WI38 (cell line): ENCODE measurements at regions not wholly inside any gene's neighbourhood (a gene's known extent, or its start where the extent isn't known, plus 50 kb on each side); places are given as distances from the start of the nearest gene placed in this dataset.

Source experiments
- H3K4me3 ChIP-seq: 2 replicates; pipeline ENCODE4 v1.5.1; 2011; ENCODE audit warnings: low read depth, mild to moderate bottlenecking, control low read depth, low read length
- TF ChIP-seq, protein P1 (sequence below): IDR thresholded peaks from 2 replicates; pipeline ENCODE4 v1.5.1; 2012; ENCODE audit warnings: low read depth, mild to moderate bottlenecking, control low read depth, low read length

DNA sequence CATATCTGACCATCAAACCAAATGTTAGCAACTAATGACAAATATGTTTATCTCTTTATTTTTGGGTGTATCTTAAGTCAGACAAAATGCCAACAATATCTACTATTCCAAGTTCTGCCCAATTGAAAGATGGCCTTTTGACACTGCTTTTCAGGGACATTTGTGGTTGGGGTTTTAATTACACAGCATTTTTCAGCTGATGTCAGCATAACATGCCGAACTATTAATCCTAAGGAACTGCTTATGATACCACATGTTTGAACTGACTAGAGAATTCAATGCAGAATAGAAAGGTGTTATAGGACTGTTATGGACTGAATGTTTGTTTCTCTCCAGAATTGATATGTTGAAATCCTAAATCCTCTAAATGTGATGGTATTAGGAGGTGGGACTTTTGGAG lies 445.1 kb downstream of the TMA16 start:
- TF ChIP-seq, protein P1, sequence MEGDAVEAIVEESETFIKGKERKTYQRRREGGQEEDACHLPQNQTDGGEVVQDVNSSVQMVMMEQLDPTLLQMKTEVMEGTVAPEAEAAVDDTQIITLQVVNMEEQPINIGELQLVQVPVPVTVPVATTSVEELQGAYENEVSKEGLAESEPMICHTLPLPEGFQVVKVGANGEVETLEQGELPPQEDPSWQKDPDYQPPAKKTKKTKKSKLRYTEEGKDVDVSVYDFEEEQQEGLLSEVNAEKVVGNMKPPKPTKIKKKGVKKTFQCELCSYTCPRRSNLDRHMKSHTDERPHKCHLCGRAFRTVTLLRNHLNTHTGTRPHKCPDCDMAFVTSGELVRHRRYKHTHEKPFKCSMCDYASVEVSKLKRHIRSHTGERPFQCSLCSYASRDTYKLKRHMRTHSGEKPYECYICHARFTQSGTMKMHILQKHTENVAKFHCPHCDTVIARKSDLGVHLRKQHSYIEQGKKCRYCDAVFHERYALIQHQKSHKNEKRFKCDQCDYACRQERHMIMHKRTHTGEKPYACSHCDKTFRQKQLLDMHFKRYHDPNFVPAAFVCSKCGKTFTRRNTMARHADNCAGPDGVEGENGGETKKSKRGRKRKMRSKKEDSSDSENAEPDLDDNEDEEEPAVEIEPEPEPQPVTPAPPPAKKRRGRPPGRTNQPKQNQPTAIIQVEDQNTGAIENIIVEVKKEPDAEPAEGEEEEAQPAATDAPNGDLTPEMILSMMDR: no peak
- no peak overlapping the region for H3K4me3 ChIP-seq

DNA sequence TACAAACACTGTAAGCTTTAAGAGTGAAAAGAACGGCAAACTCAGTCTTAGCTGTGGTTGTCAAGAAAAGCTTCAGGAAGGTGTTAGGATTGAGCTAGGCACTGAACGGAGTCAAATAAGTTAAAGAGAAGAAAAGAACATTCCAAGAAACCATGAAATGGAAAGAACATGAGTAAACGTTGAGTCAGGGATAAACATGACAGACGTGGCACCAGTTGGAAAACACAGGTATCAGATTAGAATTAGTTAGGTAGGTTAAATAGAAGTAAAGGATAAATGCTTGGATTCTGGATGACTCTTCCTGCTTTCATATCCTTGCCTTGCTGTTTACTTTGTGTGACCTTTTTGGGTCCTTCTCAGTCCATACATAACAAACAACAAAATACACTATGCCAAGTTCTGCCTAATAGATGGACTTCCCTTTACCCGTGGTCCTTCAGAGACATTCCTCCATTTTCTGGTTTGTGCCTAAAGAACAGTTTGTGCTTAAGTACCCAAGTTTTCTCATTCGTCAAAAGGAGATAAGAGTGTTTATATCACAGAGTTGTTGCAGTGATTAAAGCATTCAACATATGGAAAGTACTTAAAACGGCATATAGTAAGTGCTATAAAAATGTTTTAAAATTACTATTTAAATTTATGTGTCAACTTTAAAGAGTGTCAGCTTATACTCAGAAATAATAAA lies 446.9 kb downstream of the TMA16 start:
- TF ChIP-seq, protein P1: no peak
- no peak overlapping the region for H3K4me3 ChIP-seq

DNA sequence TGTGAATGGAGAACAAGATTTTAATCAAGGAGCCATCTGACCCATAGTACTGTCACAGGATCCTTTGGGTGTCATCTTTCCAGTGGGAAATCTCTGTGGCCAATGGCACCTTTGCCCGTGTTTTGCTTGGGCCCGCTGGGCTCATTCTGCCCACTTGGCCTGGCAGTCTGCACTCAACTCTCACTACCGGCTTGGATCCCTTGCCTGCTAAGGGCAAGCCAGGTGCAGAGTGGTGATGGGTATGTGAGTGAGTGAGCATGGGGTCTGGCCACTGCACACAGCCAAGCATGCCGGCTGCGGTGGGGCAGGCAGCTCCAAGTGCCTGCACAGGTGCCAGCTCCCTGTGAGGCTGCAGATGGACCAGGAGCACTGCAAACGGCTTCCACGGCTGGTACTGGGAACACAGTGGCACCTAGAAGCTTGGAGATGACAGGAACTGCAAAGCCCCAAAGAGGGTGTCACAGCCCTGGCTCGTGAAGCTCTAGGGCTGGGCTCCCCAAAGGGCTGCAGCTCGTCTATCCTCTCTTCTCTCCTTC lies 454.5 kb downstream of the TMA16 start:
- H3K4me3 ChIP-seq: no peak overlapping the region
- TF ChIP-seq, protein P1: no peak

DNA sequence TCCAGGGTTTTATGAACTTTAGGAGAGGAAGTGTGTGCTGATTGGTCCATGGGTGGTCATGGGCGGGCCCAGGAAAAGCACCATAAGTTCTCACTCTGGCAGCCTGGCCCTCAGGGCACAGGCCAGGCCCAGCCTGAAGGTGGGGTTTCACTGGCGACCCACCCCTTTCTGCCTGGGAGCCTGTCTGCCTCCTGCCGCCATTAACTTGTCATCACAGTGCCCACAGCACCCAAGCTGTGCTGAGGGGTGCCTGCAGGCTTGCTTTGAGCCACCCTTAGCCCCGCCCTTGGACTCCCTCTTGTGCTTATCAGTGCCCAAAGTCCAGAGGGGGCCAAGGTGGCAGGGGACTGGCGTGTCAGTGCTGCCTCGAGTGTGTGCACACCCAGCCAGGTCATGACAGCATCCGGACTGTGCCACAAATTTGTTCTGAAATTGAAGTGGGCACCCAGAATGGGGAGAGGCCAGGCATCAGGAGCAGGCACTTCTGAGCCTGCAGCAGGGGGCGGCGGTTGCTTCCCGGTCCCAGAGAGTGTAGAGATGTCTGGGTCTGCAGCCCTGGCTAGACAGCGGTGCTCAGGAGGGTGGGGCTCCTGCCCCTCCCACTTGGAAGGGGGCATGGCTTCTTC lies 455.6 kb downstream of the TMA16 start:
- TF ChIP-seq, protein P1: no peak
- no peak overlapping the region for H3K4me3 ChIP-seq

DNA sequence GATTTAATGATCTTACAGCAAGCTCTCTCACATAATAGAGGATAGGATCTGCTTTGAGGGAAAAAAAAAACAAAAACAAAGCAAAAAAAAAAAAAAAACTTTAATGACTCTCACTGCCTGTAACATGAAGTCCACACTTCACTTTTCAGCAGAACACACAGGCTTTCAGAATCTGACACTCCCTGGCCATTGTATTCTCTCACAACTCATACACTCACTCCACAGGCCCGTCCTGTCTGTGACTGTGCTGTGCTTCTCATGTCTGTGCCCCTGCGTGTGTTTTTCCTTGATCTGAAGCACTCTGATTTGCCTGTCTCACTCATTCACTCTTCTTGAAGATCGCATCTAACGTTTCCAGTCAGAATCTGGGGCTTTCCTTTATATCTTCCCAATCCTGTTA lies 460.8 kb downstream of the TMA16 start:
- TF ChIP-seq, protein P1: no peak
- no peak overlapping the region for H3K4me3 ChIP-seq

DNA sequence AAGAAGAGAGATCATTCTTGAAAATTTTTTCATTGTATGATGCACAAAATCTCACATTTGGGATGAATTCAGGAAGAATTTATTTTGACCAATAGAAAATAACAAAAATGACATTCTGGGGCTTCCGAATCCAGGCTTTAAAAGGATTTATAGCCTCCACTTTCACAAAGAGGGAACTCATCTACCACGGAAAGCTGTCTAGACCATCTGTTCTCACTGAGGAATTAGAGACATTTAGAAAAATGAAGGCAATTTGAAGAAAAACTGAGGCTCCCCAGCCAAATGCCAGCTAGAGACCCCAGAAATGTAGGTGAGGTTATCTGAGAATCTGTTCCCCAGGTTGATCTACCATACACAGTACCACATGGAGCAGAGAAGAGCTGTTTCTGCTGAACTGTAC lies 464.3 kb downstream of the TMA16 start:
- H3K4me3 ChIP-seq: no peak overlapping the region
- TF ChIP-seq, protein P1: no peak

DNA sequence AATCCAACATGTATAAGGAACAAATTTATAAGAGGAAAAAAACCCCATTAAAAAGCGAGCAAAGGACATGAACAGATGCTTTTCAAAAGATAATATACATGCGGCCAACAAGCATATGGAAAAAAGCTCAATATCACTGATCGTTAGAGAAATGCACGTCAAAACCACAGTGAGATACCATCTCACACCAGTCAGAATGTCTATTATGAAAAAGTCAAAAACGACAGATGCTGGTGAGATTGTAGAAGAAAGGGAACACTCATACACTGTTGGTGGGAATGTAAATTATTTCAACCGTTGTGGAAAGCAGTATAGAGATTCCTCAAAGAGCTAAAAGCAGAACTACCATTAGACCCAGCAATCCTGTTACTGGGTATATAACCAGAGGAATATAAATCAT lies 465.4 kb downstream of the TMA16 start:
- H3K4me3 ChIP-seq: no peak overlapping the region
- TF ChIP-seq, protein P1: no peak
